ENCODE measurements at regions not wholly inside any gene's neighbourhood (a gene's known extent, or its start where the extent isn't known, plus 50 kb on each side); places are given as distances from the start of the nearest gene placed in this dataset.

DNA sequence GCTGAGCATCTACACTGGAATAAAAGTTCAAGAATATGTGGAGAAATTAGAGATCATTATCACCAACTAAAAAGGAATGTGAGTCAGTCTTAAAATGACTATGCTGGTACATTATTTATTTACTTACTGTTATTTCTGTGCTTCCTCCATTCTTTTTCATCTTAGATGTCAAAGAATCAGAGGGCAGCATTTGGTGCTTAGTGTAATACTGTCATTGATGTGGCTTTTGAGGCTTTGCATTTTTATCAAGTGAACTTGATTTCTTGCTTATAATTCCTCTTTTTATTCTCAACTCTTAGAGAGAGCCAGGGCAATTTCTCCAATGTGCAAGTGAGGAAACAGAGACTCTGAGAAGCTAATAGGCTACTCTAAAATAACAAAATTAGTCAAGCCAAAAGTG lies 163.7 kb upstream of the TRPC7 start:
- TF ChIP-seq TAF1 (IDR thresholded peaks at IDR 0.05; ENCODE audit: borderline replicate concordance, insufficient read depth, low read length): no peak
- TF ChIP-seq SIN3A (IDR thresholded peaks at IDR 0.05; ENCODE audit: borderline replicate concordance, insufficient read depth, low read length): no peak
- TF ChIP-seq REST (IDR thresholded peaks at IDR 0.05; ENCODE audit: insufficient read depth in 1 of 2, low read depth in 2 of 2, low read length in 2 of 2): no peak
- no peak for TF ChIP-seq FOXP2 (optimal IDR thresholded peaks at IDR 0.05; ENCODE audit: borderline replicate concordance, extremely low read depth, extremely low read length, insufficient read depth)
- no peak for TF ChIP-seq POLR2AphosphoS5 (IDR thresholded peaks at IDR 0.05; ENCODE audit: low read depth, low read length)

GRCh38 chr5:136528481-136529030 lies 163.2 kb upstream of the TRPC7 start:
- TF ChIP-seq REST (IDR thresholded peaks at IDR 0.05; ENCODE audit: insufficient read depth in 1 of 2, low read depth in 2 of 2, low read length in 2 of 2) (no peak), POLR2AphosphoS5 (IDR thresholded peaks at IDR 0.05; ENCODE audit: low read depth, low read length) (no peak), SIN3A (IDR thresholded peaks at IDR 0.05; ENCODE audit: borderline replicate concordance, insufficient read depth, low read length) (no peak), FOXP2 (optimal IDR thresholded peaks at IDR 0.05; ENCODE audit: borderline replicate concordance, extremely low read depth, extremely low read length, insufficient read depth) (no peak), TAF1 (IDR thresholded peaks at IDR 0.05; ENCODE audit: borderline replicate concordance, insufficient read depth, low read length) (no peak)

DNA sequence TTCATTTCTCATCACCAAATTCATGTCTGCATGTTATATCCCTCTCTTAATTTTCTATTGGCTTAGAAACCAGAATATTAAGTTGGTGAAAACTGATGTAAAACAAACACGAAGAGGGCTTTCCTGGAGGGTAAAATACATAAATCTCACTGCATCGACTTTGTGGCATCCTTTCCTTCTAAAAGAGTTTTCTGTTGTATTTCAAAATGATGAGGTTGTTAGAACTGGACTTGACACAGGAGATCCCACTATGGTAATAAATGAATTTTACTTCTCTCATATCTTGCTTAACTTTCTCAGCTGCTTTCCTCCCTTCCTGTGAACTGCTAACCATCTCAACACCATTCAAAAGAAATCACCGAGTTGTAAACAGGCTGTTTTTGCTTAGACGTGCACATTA lies 162.0 kb upstream of the TRPC7 start:
- TF ChIP-seq FOXP2 (optimal IDR thresholded peaks at IDR 0.05; ENCODE audit: borderline replicate concordance, extremely low read depth, extremely low read length, insufficient read depth) (no peak), REST (IDR thresholded peaks at IDR 0.05; ENCODE audit: insufficient read depth in 1 of 2, low read depth in 2 of 2, low read length in 2 of 2) (no peak), POLR2AphosphoS5 (IDR thresholded peaks at IDR 0.05; ENCODE audit: low read depth, low read length) (no peak), TAF1 (IDR thresholded peaks at IDR 0.05; ENCODE audit: borderline replicate concordance, insufficient read depth, low read length) (no peak), SIN3A (IDR thresholded peaks at IDR 0.05; ENCODE audit: borderline replicate concordance, insufficient read depth, low read length) (no peak)

DNA sequence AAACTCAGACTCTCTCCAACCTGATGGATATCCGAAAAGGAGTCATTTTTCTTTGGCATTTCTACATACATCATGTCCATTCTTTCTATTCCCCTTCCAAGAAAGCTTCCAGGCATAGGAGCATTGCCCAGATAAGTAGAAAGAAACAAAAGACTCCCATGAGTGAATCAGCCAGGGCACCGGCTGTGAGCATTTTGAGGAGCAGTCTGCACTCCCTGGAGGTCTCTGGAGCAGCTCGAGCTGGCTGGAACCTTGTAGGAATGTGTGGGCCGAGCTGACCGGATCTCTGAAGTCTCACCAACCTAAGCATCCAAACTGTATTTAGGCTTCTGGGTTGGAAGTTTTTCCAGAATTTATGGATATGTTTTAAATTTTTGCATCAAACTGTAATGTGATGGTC lies 161.4 kb upstream of the TRPC7 start:
- no peak for TF ChIP-seq FOXP2 (optimal IDR thresholded peaks at IDR 0.05; ENCODE audit: borderline replicate concordance, extremely low read depth, extremely low read length, insufficient read depth)
- no peak for TF ChIP-seq TAF1 (IDR thresholded peaks at IDR 0.05; ENCODE audit: borderline replicate concordance, insufficient read depth, low read length)
- no peak for TF ChIP-seq POLR2AphosphoS5 (IDR thresholded peaks at IDR 0.05; ENCODE audit: low read depth, low read length)
- TF ChIP-seq SIN3A (IDR thresholded peaks at IDR 0.05; ENCODE audit: borderline replicate concordance, insufficient read depth, low read length): no peak
- TF ChIP-seq REST (IDR thresholded peaks at IDR 0.05; ENCODE audit: insufficient read depth in 1 of 2, low read depth in 2 of 2, low read length in 2 of 2): no peak

GRCh38 chr5:136526021-136526420 lies 160.7 kb upstream of the TRPC7 start:
- no peak for TF ChIP-seq TAF1 (IDR thresholded peaks at IDR 0.05; ENCODE audit: borderline replicate concordance, insufficient read depth, low read length)
- no peak for TF ChIP-seq FOXP2 (optimal IDR thresholded peaks at IDR 0.05; ENCODE audit: borderline replicate concordance, extremely low read depth, extremely low read length, insufficient read depth)
- no peak for TF ChIP-seq REST (IDR thresholded peaks at IDR 0.05; ENCODE audit: insufficient read depth in 1 of 2, low read depth in 2 of 2, low read length in 2 of 2)
- TF ChIP-seq POLR2AphosphoS5 (IDR thresholded peaks at IDR 0.05; ENCODE audit: low read depth, low read length): no peak
- no peak for TF ChIP-seq SIN3A (IDR thresholded peaks at IDR 0.05; ENCODE audit: borderline replicate concordance, insufficient read depth, low read length)
